HG02870 (cell line): ENCODE measurements at regions not wholly inside any gene's neighbourhood (a gene's known extent, or its start where the extent isn't known, plus 50 kb on each side); places are given as distances from the start of the nearest gene placed in this dataset.

Experiments
- ATAC-seq: cut with Tn5 transposase; IDR thresholded peaks from one replicate; pipeline ENCODE4 v1.9.1; 2021; ENCODE audit warnings: mild to moderate bottlenecking, moderate library complexity; ENCODE audit not compliant: unreplicated experiment

- ATAC-seq: no peak
Measured at GRCh38 chr3:106251160-106251892, 382.5 kb upstream of the CBLB start.

- ATAC-seq: peak; percentile 94
Measured at GRCh38 chr3:106255870-106256248, 387.0 kb upstream of the CBLB start.

- ATAC-seq: peak; percentile 31
Measured at GRCh38 chr3:106256249-106256957, 387.6 kb upstream of the CBLB start.

GRCh38 chr3:106257172-106257571 lies 388.4 kb upstream of the CBLB start:
- ATAC-seq: no peak

GRCh38 chr3:106261396-106261795 lies 392.6 kb upstream of the CBLB start:
- ATAC-seq: no peak

- ATAC-seq: no peak
Measured at GRCh38 chr3:106261915-106262683, 393.3 kb upstream of the CBLB start.

GRCh38 chr3:106263011-106263410 lies 394.2 kb upstream of the CBLB start:
- no peak for ATAC-seq

- no peak for ATAC-seq
Measured at GRCh38 chr3:106263546-106263945, 394.7 kb upstream of the CBLB start.

- ATAC-seq: no peak
Measured at GRCh38 chr3:106265704-106266103, 396.9 kb upstream of the CBLB start.

- ATAC-seq: no peak
Measured at GRCh38 chr3:106268696-106269095, 399.9 kb upstream of the CBLB start.

GRCh38 chr3:106272302-106272701 lies 403.5 kb upstream of the CBLB start:
- no peak for ATAC-seq

- ATAC-seq: no peak
Measured at GRCh38 chr3:106275592-106275991, 406.8 kb upstream of the CBLB start.

GRCh38 chr3:106276151-106276550 lies 407.3 kb upstream of the CBLB start:
- ATAC-seq: no peak

- no peak for ATAC-seq
Measured at GRCh38 chr3:106276755-106277612, 408.2 kb upstream of the CBLB start.

- ATAC-seq: no peak
Measured at GRCh38 chr3:106277731-106278130, 408.9 kb upstream of the CBLB start.

GRCh38 chr3:106281221-106281620 lies 412.4 kb upstream of the CBLB start:
- no peak for ATAC-seq

GRCh38 chr3:106282943-106283342 lies 414.1 kb upstream of the CBLB start:
- ATAC-seq: no peak

- no peak for ATAC-seq
Measured at GRCh38 chr3:106288781-106289180, 420.0 kb upstream of the CBLB start.

- no peak for ATAC-seq
Measured at GRCh38 chr3:106290304-106290997, 421.6 kb upstream of the CBLB start.

- no peak for ATAC-seq
Measured at GRCh38 chr3:106293161-106293560, 424.3 kb upstream of the CBLB start.
